Calu3 (cell line): ENCODE measurements at regions not wholly inside any gene's neighbourhood (a gene's known extent, or its start where the extent isn't known, plus 50 kb on each side); places are given as distances from the start of the nearest gene placed in this dataset.

Experiments used
- BruUV-seq: library from RNA; stranded (reverse); fragments of 400-500 nt; replicated peaks from 2 replicates; lab custom pipeline; 2021; lab: Mats Ljungman, UMichigan
- CTCF ChIA-PET: fragments of 300-600 bp; sonication (Branson Sonifier 250); formaldehyde crosslinking; loops from one replicate; lab custom pipeline; 2022; ENCODE audit warnings: antibody characterized with exemption; lab: Charles Lee
- DNase-seq: peaks from one replicate; pipeline ENCODE4 v3.0.0; 2022
- H3K27ac Mint-ChIP-seq: one replicate; pipeline ENCODE4 v1.8.0; 2022; ENCODE audit warnings: mixed read lengths; ENCODE audit not compliant: unreplicated experiment
- H3K27me3 Mint-ChIP-seq: one replicate; pipeline ENCODE4 v1.8.0; 2022; ENCODE audit warnings: mixed read lengths; ENCODE audit not compliant: unreplicated experiment
- H3K36me3 Mint-ChIP-seq: one replicate; pipeline ENCODE4 v1.8.0; 2022; ENCODE audit warnings: mild to moderate bottlenecking, moderate library complexity, mixed read lengths; ENCODE audit not compliant: insufficient read depth, unreplicated experiment
- H3K4me1 Mint-ChIP-seq: one replicate; pipeline ENCODE4 v1.8.0; 2022; ENCODE audit warnings: mild to moderate bottlenecking, low read depth, mixed read lengths; ENCODE audit not compliant: unreplicated experiment
- H3K4me3 Mint-ChIP-seq: one replicate; pipeline ENCODE4 v1.8.0; 2022; ENCODE audit warnings: mild to moderate bottlenecking, low read depth, moderate library complexity, mixed read lengths; ENCODE audit not compliant: unreplicated experiment
- H3K9me3 Mint-ChIP-seq: one replicate; pipeline ENCODE4 v1.8.0; 2022; ENCODE audit warnings: low read depth, mixed read lengths; ENCODE audit not compliant: unreplicated experiment
- CTCF ChIP-seq: fragments of 200-600 bp; IDR thresholded peaks from one replicate; pipeline ENCODE4 v1.8.0; 2022; ENCODE audit warnings: antibody characterized with exemption; ENCODE audit not compliant: unreplicated experiment
- intact Hi-C: fragments of 100-400 bp; cut with micrococcal nuclease; formaldehyde crosslinking; loops from one replicate; pipeline ENCODE4 v1.10.0; 2022; ENCODE audit not compliant: unreplicated experiment

- H3K27ac Mint-ChIP-seq = no peak overlapping the region
- BruUV-seq = no TSS peak
- no peaks in the 10 kb centered on the region for H3K4me1 Mint-ChIP-seq
- no peak for DNase-seq
- intact Hi-C loops = no loop called here
- H3K27me3 Mint-ChIP-seq = no peaks in the 10 kb centered on the region
- no peak overlapping the region for H3K4me3 Mint-ChIP-seq
- no peaks in the 10 kb centered on the region for H3K36me3 Mint-ChIP-seq
- TF ChIP-seq CTCF = no peak
- CTCF ChIA-PET = no interaction called here
- no peaks in the 10 kb centered on the region for H3K9me3 Mint-ChIP-seq
Observed at GRCh38 chr10:33708561-33708960, 374.1 kb upstream of the NRP1 start.

GRCh38 chr10:33706746-33707145, 372.3 kb upstream of the NRP1 start:
- Mint-ChIP-seq H3K4me1 (no peaks in the 10 kb centered on the region), H3K27ac (no peak overlapping the region), H3K4me3 (no peak overlapping the region), H3K36me3 (no peaks in the 10 kb centered on the region), H3K27me3 (no peaks in the 10 kb centered on the region), H3K9me3 (no peaks in the 10 kb centered on the region)
- no TSS peak for BruUV-seq
- TF ChIP-seq CTCF = no peak
- DNase-seq = no peak
- intact Hi-C loops = no loop called here
- CTCF ChIA-PET = no interaction called here

- no peak for TF ChIP-seq CTCF
- intact Hi-C loops = no loop called here
- BruUV-seq = no TSS peak
- no peak overlapping the region for H3K4me3 Mint-ChIP-seq
- no peaks in the 10 kb centered on the region for H3K36me3 Mint-ChIP-seq
- no peak overlapping the region for H3K27ac Mint-ChIP-seq
- H3K27me3 Mint-ChIP-seq = no peaks in the 10 kb centered on the region
- H3K4me1 Mint-ChIP-seq = no peaks in the 10 kb centered on the region
- no peaks in the 10 kb centered on the region for H3K9me3 Mint-ChIP-seq
- CTCF ChIA-PET = no interaction called here
- no peak for DNase-seq
Observed at GRCh38 chr10:33706191-33706590, 371.7 kb upstream of the NRP1 start.

GRCh38 chr10:33704214-33704830, 369.9 kb upstream of the NRP1 start:
- Mint-ChIP-seq H3K4me1 (no peaks in the 10 kb centered on the region), H3K36me3 (no peaks in the 10 kb centered on the region), H3K27ac (no peak overlapping the region), H3K27me3 (no peaks in the 10 kb centered on the region), H3K9me3 (no peaks in the 10 kb centered on the region), H3K4me3 (no peak overlapping the region)
- CTCF ChIA-PET = interaction anchor here (0.5 to 0.6 kb wide), 2 partner anchors 36 to 396 kb away, joined by 3 read pairs; no protein-coding TSS in a partner anchor
- intact Hi-C loops = no loop called here
- no peak for TF ChIP-seq CTCF
- no TSS peak for BruUV-seq
- no peak for DNase-seq
